Loucy (cell line): ENCODE measurements at regions not wholly inside any gene's neighbourhood (a gene's known extent, or its start where the extent isn't known, plus 50 kb on each side); places are given as distances from the start of the nearest gene placed in this dataset.

Experiments
- H2AFZ ChIP-seq: fragments of 200-600 bp; sonication (generic); 2 replicates; pipeline ENCODE4 v1.6.0; 2016; ENCODE audit warnings: antibody characterized with exemption, mild to moderate bottlenecking, low read length, moderate library complexity
- H3F3A ChIP-seq: fragments of 200-600 bp; 2 replicates; pipeline ENCODE4 v1.6.0; 2016; ENCODE audit warnings: antibody characterized with exemption, low read depth, mild to moderate bottlenecking
- H3K27me3 ChIP-seq: fragments of 200-600 bp; sonication (generic); 2 replicates; pipeline ENCODE4 v1.6.1; 2014; ENCODE audit warnings: low read length, mild to moderate bottlenecking; ENCODE audit not compliant: insufficient read depth, poor library complexity, severe bottlenecking
- H3K36me3 ChIP-seq: fragments of 200-600 bp; sonication (generic); 2 replicates; pipeline ENCODE4 v1.6.1; 2016; ENCODE audit warnings: low read length; ENCODE audit not compliant: insufficient read depth
- H3K4me1 ChIP-seq: fragments of 200-600 bp; sonication (generic); 2 replicates; pipeline ENCODE4 v1.5.1; 2014; ENCODE audit warnings: low read length, mild to moderate bottlenecking; ENCODE audit not compliant: insufficient read depth, poor library complexity, severe bottlenecking
- H3K4me2 ChIP-seq: fragments of 200-600 bp; sonication (generic); 2 replicates; pipeline ENCODE4 v1.6.0; 2014; ENCODE audit warnings: antibody characterized with exemption, low read length, low read depth, mild to moderate bottlenecking; ENCODE audit not compliant: poor library complexity, severe bottlenecking
- H3K4me3 ChIP-seq: fragments of 200-600 bp; sonication (generic); 2 replicates; pipeline ENCODE4 v1.5.1; 2014; ENCODE audit warnings: low read length, mild to moderate bottlenecking, mixed read lengths; ENCODE audit not compliant: poor library complexity, severe bottlenecking
- H3K79me2 ChIP-seq: fragments of 200-600 bp; sonication (generic); 2 replicates; pipeline ENCODE4 v1.6.1; 2014; ENCODE audit warnings: low read length; ENCODE audit not compliant: insufficient read depth
- H3K9ac ChIP-seq: fragments of 200-600 bp; sonication (generic); 2 replicates; pipeline ENCODE4 v1.6.0; 2014; ENCODE audit warnings: mild to moderate bottlenecking, low read depth, low read length, moderate library complexity; ENCODE audit not compliant: poor library complexity, severe bottlenecking
- H3K9me2 ChIP-seq: fragments of 200-600 bp; sonication (generic); replicated peaks from 2 replicates; pipeline ENCODE4 v1.6.1; 2016; ENCODE audit warnings: low read depth, low read length, mixed read lengths
- H3K9me3 ChIP-seq: fragments of 200-600 bp; sonication (generic); 2 replicates; pipeline ENCODE4 v1.6.1; 2014; ENCODE audit warnings: mild to moderate bottlenecking, antibody characterized with exemption, low read length, low read depth; ENCODE audit not compliant: insufficient read depth
- H4K20me1 ChIP-seq: fragments of 200-600 bp; sonication (generic); 2 replicates; pipeline ENCODE4 v1.6.0; 2014; ENCODE audit warnings: antibody characterized with exemption, low read length, mild to moderate bottlenecking; ENCODE audit not compliant: insufficient read depth, poor library complexity, severe bottlenecking
- EZH2phosphoT487 ChIP-seq: fragments of 200-600 bp; IDR thresholded peaks from 2 replicates; pipeline ENCODE4 v1.6.1; 2018; ENCODE audit warnings: antibody characterized with exemption, mild to moderate bottlenecking, moderate library complexity, borderline replicate concordance
- TF ChIP-seq, protein P1 (sequence below): fragments of 200-600 bp; sonication (generic); conservative IDR thresholded peaks from 2 replicates; pipeline ENCODE4 v1.5.1; 2014; ENCODE audit warnings: mild to moderate bottlenecking, antibody characterized with exemption, low read length

GRCh38 chr13:105441051-105441750 lies 1094.3 kb downstream of the EFNB2 start:
- Histone ChIP-seq H3K4me2 (no peak overlapping the region), H3K9ac (no peak overlapping the region), H3F3A (no peaks in the 10 kb centered on the region), H3K9me2 (no peaks in the 10 kb centered on the region), H3K9me3 (no peaks in the 10 kb centered on the region), H3K27me3 (no peaks in the 10 kb centered on the region), H3K4me1 (peaks cover 19% of the 10 kb centered on the region), H2AFZ (no peak overlapping the region), H3K36me3 (no peaks in the 10 kb centered on the region), H3K79me2 (no peaks in the 10 kb centered on the region), H3K4me3 (no peak overlapping the region), H4K20me1 (no peaks in the 10 kb centered on the region)
- TF ChIP-seq EZH2phosphoT487 = no peak
- TF ChIP-seq, protein P1, sequence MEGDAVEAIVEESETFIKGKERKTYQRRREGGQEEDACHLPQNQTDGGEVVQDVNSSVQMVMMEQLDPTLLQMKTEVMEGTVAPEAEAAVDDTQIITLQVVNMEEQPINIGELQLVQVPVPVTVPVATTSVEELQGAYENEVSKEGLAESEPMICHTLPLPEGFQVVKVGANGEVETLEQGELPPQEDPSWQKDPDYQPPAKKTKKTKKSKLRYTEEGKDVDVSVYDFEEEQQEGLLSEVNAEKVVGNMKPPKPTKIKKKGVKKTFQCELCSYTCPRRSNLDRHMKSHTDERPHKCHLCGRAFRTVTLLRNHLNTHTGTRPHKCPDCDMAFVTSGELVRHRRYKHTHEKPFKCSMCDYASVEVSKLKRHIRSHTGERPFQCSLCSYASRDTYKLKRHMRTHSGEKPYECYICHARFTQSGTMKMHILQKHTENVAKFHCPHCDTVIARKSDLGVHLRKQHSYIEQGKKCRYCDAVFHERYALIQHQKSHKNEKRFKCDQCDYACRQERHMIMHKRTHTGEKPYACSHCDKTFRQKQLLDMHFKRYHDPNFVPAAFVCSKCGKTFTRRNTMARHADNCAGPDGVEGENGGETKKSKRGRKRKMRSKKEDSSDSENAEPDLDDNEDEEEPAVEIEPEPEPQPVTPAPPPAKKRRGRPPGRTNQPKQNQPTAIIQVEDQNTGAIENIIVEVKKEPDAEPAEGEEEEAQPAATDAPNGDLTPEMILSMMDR = no peak

DNA sequence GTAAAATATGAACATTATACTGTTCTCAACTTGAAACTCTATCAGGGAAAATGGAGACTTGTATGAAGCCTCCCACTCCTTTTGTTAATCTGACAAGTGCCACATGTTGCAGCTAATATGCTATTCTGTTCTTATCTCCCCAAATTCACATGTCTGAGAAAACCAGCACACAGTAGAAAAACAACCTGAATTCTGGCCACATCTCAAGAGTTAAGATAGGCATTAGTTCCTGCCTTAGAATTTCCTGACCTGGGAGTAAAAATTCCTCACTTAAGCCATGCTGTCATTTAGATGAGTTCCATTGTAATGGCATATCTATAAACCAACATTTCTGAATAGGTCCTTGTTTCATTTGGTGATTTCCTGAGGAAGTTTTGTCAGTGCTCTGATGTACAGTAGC lies 1098.5 kb downstream of the EFNB2 start:
- Histone ChIP-seq H3K27me3 (no peaks in the 10 kb centered on the region), H2AFZ (peak overlapping the region; percentile 52), H3K36me3 (no peaks in the 10 kb centered on the region), H3K4me3 (no peak overlapping the region), H3K4me1 (peaks cover 21% of the 10 kb centered on the region), H3K4me2 (peak overlapping the region; percentile 28), H3K9me2 (no peaks in the 10 kb centered on the region), H3K9ac (no peak overlapping the region), H3F3A (no peaks in the 10 kb centered on the region), H4K20me1 (no peaks in the 10 kb centered on the region), H3K79me2 (no peaks in the 10 kb centered on the region), H3K9me3 (no peaks in the 10 kb centered on the region)
- TF ChIP-seq, protein P1 = no peak
- no peak for TF ChIP-seq EZH2phosphoT487

DNA sequence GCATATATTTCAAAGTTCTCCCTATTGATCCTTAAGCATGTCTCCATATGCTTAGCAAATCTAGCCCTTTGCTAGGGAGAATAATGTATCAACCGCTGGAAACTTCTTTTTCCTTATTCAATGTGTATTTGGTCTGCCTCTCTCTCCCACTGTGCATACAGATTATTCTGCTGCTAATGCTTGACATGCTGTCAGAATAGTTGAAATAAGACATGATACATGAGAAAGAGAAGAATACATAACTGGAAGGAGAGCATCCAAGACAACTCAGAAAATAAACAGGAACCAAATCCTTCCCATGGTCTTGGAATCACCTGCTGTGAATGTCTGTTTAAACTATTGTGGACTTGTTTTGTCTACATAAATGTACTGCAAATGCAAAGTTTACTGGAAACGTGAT lies 1103.0 kb downstream of the EFNB2 start:
- Histone ChIP-seq H3K4me1 (peaks cover 17% of the 10 kb centered on the region), H3K36me3 (no peaks in the 10 kb centered on the region), H3K9me2 (no peaks in the 10 kb centered on the region), H3K9ac (no peak overlapping the region), H3K4me3 (no peak overlapping the region), H2AFZ (no peak overlapping the region), H3K79me2 (no peaks in the 10 kb centered on the region), H3K4me2 (no peak overlapping the region), H3F3A (no peaks in the 10 kb centered on the region), H3K9me3 (no peaks in the 10 kb centered on the region), H3K27me3 (no peaks in the 10 kb centered on the region), H4K20me1 (no peaks in the 10 kb centered on the region)
- no peak for TF ChIP-seq EZH2phosphoT487
- TF ChIP-seq, protein P1 = no peak
